ENCODE measurements at regions not wholly inside any gene's neighbourhood (a gene's known extent, or its start where the extent isn't known, plus 50 kb on each side); places are given as distances from the start of the nearest gene placed in this dataset.

DNA sequence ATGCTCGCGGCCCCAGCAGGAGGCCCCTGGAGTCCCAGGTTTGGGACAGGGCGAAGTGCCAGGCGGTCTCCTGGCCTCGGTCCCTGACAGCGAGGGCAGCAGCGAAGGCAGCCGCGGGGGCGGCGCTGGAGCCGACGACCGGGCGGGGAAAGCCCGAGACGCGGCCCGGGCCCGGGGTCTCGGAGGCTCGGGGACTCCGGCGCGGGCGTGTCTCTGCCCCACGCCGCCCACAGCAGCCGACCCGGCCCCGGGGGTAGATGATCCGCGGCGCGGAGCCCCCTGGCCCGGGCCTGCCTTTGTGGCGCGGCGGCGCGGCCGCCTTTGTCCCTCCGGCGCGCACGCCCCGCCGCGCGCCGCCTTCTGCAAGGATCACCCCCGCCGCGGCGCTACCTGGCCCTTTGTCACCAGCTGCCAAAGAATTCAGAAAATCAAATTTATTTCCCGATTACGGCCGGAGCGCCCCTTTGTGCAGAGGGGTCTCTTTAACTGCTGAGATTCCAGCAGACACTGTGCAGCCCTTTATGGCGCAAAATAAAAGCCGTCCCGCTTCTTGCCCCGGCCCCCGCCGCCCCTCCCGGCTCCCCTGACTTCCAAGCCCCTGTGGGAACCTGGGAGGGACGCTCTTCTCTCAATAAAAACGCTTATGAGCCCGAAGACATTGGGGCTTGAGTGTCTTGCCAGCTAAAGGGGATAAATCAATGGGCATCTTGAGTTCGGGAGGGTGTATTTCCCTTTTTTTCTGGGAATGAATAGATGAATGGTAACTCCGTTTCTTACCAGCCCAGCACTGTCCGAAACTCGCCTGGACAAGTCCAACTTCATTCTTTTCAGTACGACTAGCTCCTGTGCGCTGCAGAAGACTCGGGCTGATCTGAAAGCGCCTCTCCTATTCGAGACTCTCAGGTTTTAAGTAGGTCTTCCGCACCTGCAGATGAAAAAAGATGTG is 68.4 kb downstream of the HES1 start:
- Mint-ChIP-seq H3K36me3 (ENCODE audit: low read depth) (no peaks in the 10 kb centered on the region), H3K4me1 (peaks cover 35% of the 10 kb centered on the region), H3K27me3 (ENCODE audit: insufficient read depth) (peaks cover 9% of the 10 kb centered on the region), H3K27ac (peak overlapping the region; percentile 10), H3K4me3 (peak overlapping the region; percentile 55), H3K9me3 (no peaks in the 10 kb centered on the region)
- DNase-seq = peak; percentile 73
- Histone ChIP-seq H3K27ac (ENCODE audit: low read depth, low read length) (peak overlapping the region; percentile 21), H3K27me3 (ENCODE audit: control insufficient read depth, insufficient read depth, low read length, poor library complexity, severe bottlenecking) (peaks cover 19% of the 10 kb centered on the region), H3K36me3 (ENCODE audit: control insufficient read depth, insufficient read depth, low read length) (no peaks in the 10 kb centered on the region), H3K4me1 (ENCODE audit: control insufficient read depth, insufficient read depth, low read length) (peaks cover 8% of the 10 kb centered on the region), H3K9ac (ENCODE audit: extremely low read depth, low read length, poor library complexity, severe bottlenecking) (no peak overlapping the region), H3K9me3 (ENCODE audit: control insufficient read depth, low read length) (no peaks in the 10 kb centered on the region), H3K4me3 (ENCODE audit: low read length) (peak overlapping the region; percentile 57)
- TF ChIP-seq, protein P1, sequence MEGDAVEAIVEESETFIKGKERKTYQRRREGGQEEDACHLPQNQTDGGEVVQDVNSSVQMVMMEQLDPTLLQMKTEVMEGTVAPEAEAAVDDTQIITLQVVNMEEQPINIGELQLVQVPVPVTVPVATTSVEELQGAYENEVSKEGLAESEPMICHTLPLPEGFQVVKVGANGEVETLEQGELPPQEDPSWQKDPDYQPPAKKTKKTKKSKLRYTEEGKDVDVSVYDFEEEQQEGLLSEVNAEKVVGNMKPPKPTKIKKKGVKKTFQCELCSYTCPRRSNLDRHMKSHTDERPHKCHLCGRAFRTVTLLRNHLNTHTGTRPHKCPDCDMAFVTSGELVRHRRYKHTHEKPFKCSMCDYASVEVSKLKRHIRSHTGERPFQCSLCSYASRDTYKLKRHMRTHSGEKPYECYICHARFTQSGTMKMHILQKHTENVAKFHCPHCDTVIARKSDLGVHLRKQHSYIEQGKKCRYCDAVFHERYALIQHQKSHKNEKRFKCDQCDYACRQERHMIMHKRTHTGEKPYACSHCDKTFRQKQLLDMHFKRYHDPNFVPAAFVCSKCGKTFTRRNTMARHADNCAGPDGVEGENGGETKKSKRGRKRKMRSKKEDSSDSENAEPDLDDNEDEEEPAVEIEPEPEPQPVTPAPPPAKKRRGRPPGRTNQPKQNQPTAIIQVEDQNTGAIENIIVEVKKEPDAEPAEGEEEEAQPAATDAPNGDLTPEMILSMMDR (conservative IDR thresholded peaks at IDR 0.05) = peak; percentile 44
- WGBS, 2 experiments (ENCODE audit: insufficient coverage in 1 of 2, insufficient read length in 1 of 2) = 16 to 24% methylated on average over 38 to 79 of the region's 79 CpGs

DNA sequence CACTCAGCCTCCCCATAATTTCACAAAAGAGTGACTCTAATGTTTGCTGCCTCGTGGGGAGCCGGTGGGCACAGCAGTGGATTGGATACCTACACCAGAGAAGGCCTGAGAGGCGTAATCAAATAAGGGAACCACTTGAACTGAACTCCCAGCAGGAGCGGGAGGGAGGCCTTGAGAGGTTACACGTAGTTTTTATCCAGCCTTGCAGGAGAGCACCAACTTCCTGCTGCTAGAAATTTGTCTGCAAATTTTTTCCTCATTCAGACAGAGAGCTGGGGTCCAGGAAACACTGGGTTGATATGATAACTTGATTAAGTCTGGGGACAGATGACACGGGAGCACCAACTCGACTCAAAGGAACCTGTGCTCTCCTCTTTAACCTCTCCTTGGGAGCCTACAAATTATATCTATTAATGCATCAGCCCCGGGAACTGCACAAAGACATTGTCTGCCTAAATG is 69.8 kb downstream of the HES1 start:
- H3K9ac ChIP-seq (ENCODE audit: extremely low read depth, low read length, poor library complexity, severe bottlenecking) = no peak overlapping the region
- peaks cover 3% of the 10 kb centered on the region for H3K4me1 ChIP-seq (ENCODE audit: control insufficient read depth, insufficient read depth, low read length)
- no peaks in the 10 kb centered on the region for H3K9me3 Mint-ChIP-seq
- H3K27me3 Mint-ChIP-seq (ENCODE audit: insufficient read depth) = peaks cover 9% of the 10 kb centered on the region
- TF ChIP-seq, protein P1 (conservative IDR thresholded peaks at IDR 0.05) = no peak
- H3K9me3 ChIP-seq (ENCODE audit: control insufficient read depth, low read length) = no peaks in the 10 kb centered on the region
- peak overlapping the region; percentile 47 for H3K27ac ChIP-seq (ENCODE audit: low read depth, low read length)
- DNase-seq = peak; percentile 83
- H3K4me3 ChIP-seq (ENCODE audit: low read length) = no peak overlapping the region
- 47 to 70% methylated on average over 7 to 8 of the region's 8 CpGs for WGBS, 2 experiments (ENCODE audit: insufficient coverage in 1 of 2, insufficient read length in 1 of 2)
- no peaks in the 10 kb centered on the region for H3K36me3 Mint-ChIP-seq (ENCODE audit: low read depth)
- H3K4me1 Mint-ChIP-seq = peaks cover 28% of the 10 kb centered on the region
- peaks cover 19% of the 10 kb centered on the region for H3K27me3 ChIP-seq (ENCODE audit: control insufficient read depth, insufficient read depth, low read length, poor library complexity, severe bottlenecking)
- H3K4me3 Mint-ChIP-seq = no peak overlapping the region
- no peak overlapping the region for H3K27ac Mint-ChIP-seq
- no peaks in the 10 kb centered on the region for H3K36me3 ChIP-seq (ENCODE audit: control insufficient read depth, insufficient read depth, low read length)

DNA sequence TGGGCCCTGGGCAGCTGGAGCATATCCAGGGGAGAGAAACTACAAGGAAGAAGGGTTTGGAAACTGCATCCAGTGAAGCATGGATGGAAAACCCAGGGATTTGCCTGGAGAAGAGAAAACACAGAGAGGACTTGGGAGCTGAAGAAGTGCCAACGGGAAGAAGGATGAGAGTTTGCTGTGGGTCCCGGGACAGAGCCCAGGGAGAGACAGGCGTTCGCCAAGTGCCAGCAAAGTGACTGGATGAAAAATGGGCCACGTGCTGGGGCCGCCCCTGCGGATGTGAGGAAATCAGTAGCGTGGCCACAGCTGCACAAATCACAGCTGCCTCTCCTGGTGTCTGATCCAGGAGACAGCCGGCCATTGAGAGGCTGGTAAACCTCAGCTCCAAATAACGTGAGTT is 70.4 kb downstream of the HES1 start:
- WGBS, 2 experiments (ENCODE audit: insufficient coverage in 1 of 2, insufficient read length in 1 of 2) = 76 to 90% methylated on average over 3 to 10 of the region's 10 CpGs
- H3K27me3 ChIP-seq (ENCODE audit: control insufficient read depth, insufficient read depth, low read length, poor library complexity, severe bottlenecking) = peaks cover 19% of the 10 kb centered on the region
- no peak overlapping the region for H3K27ac Mint-ChIP-seq
- no peak for DNase-seq
- H3K27ac ChIP-seq (ENCODE audit: low read depth, low read length) = peak overlapping the region; percentile 47
- H3K9ac ChIP-seq (ENCODE audit: extremely low read depth, low read length, poor library complexity, severe bottlenecking) = no peak overlapping the region
- TF ChIP-seq, protein P1 (conservative IDR thresholded peaks at IDR 0.05) = no peak
- no peaks in the 10 kb centered on the region for H3K36me3 Mint-ChIP-seq (ENCODE audit: low read depth)
- no peaks in the 10 kb centered on the region for H3K36me3 ChIP-seq (ENCODE audit: control insufficient read depth, insufficient read depth, low read length)
- no peaks in the 10 kb centered on the region for H3K4me1 ChIP-seq (ENCODE audit: control insufficient read depth, insufficient read depth, low read length)
- no peak overlapping the region for H3K4me3 ChIP-seq (ENCODE audit: low read length)
- H3K27me3 Mint-ChIP-seq (ENCODE audit: insufficient read depth) = peaks cover 9% of the 10 kb centered on the region
- H3K4me1 Mint-ChIP-seq = peaks cover 22% of the 10 kb centered on the region
- no peak overlapping the region for H3K4me3 Mint-ChIP-seq
- H3K9me3 Mint-ChIP-seq = no peaks in the 10 kb centered on the region
- H3K9me3 ChIP-seq (ENCODE audit: control insufficient read depth, low read length) = no peaks in the 10 kb centered on the region
